Muscle layer of colon (tissue), 2 donors: ENCODE measurements at regions not wholly inside any gene's neighbourhood (a gene's known extent, or its start where the extent isn't known, plus 50 kb on each side); places are given as distances from the start of the nearest gene placed in this dataset.
"Not testable (repeated sequence)": the region's sequence is repeated elsewhere in the genome, so short reads cannot be mapped to it uniquely, and the experiment has no call there.

Experiments
- H3K27ac ChIP-seq: one replicate; pipeline ENCODE4 v1.7.0; 2013; ENCODE audit warnings: low read depth, mild to moderate bottlenecking, low read length, moderate library complexity
- H3K27me3 ChIP-seq, 2 donors: one replicate each; pipeline ENCODE4 v1.7.0; 2013; ENCODE audit warnings: low read length in 2 of 2, mild to moderate bottlenecking in 2 of 2; ENCODE audit not compliant: insufficient read depth in 2 of 2, control insufficient read depth in 1 of 2
- H3K36me3 ChIP-seq: one replicate; pipeline ENCODE4 v1.7.0; 2013; ENCODE audit warnings: mild to moderate bottlenecking, low read length; ENCODE audit not compliant: insufficient read depth
- H3K4me1 ChIP-seq: one replicate; pipeline ENCODE4 v1.7.0; 2013; ENCODE audit warnings: mild to moderate bottlenecking, low read length; ENCODE audit not compliant: insufficient read depth
- H3K4me3 ChIP-seq, 2 donors: one replicate each; pipeline ENCODE4 v1.7.0; 2013; ENCODE audit warnings: low read length in 2 of 2, low read depth in 1 of 2, mild to moderate bottlenecking in 1 of 2, moderate library complexity in 1 of 2
- H3K9ac ChIP-seq: one replicate; pipeline ENCODE4 v1.7.0; 2013; ENCODE audit warnings: low read length
- H3K9me3 ChIP-seq: one replicate; pipeline ENCODE4 v1.7.0; 2013; ENCODE audit warnings: mild to moderate bottlenecking, low read length
- donor health status: abdominal sarcoma.
- donor health status: Adenocarcinoma of cecum.

- Histone ChIP-seq H3K27ac (no peak overlapping the region), H3K9ac (no peak overlapping the region), H3K4me3 (no peak overlapping the region), H3K36me3 (no peaks in the 10 kb centered on the region), H3K4me1 (peaks cover 21% of the 10 kb centered on the region), H3K27me3 (no peaks in the 10 kb centered on the region), H3K9me3 (no peaks in the 10 kb centered on the region)
Measured at GRCh38 chr9:16277471-16277960, 593.0 kb downstream of the BNC2 start.

GRCh38 chr9:16278326-16278999, 592.0 kb downstream of the BNC2 start:
- no peak overlapping the region for H3K27ac ChIP-seq
- peaks cover 24% of the 10 kb centered on the region for H3K4me1 ChIP-seq
- no peaks in the 10 kb centered on the region for H3K36me3 ChIP-seq
- H3K27me3 ChIP-seq: no peaks in the 10 kb centered on the region
- no peaks in the 10 kb centered on the region for H3K9me3 ChIP-seq
- no peak overlapping the region for H3K4me3 ChIP-seq
- no peak overlapping the region for H3K9ac ChIP-seq

- Histone ChIP-seq H3K27ac (no peak overlapping the region), H3K9ac (no peak overlapping the region), H3K4me1 (peaks cover 24% of the 10 kb centered on the region), H3K27me3 (no peaks in the 10 kb centered on the region), H3K4me3 (no peak overlapping the region), H3K9me3 (no peaks in the 10 kb centered on the region), H3K36me3 (no peaks in the 10 kb centered on the region)
Measured at GRCh38 chr9:16281707-16282106, 588.8 kb downstream of the BNC2 start.

GRCh38 chr9:16282216-16282615, 588.3 kb downstream of the BNC2 start:
- H3K9ac ChIP-seq: no peak overlapping the region
- no peaks in the 10 kb centered on the region for H3K9me3 ChIP-seq
- peaks cover 24% of the 10 kb centered on the region for H3K4me1 ChIP-seq
- no peaks in the 10 kb centered on the region for H3K27me3 ChIP-seq
- H3K4me3 ChIP-seq: no peak overlapping the region
- no peaks in the 10 kb centered on the region for H3K36me3 ChIP-seq
- H3K27ac ChIP-seq: no peak overlapping the region

- Histone ChIP-seq H3K4me1 (peaks cover 24% of the 10 kb centered on the region), H3K4me3 (no peak overlapping the region), H3K9ac (no peak overlapping the region), H3K36me3 (no peaks in the 10 kb centered on the region), H3K9me3 (no peaks in the 10 kb centered on the region), H3K27ac (no peak overlapping the region), H3K27me3 (no peaks in the 10 kb centered on the region)
Measured at GRCh38 chr9:16282718-16283117, 587.8 kb downstream of the BNC2 start.

- H3K27ac ChIP-seq: no peak overlapping the region
- H3K4me3 ChIP-seq: no peak overlapping the region
Measured at GRCh38 chr9:16286160-16286559, 584.3 kb downstream of the BNC2 start.

GRCh38 chr9:16289639-16290038, 580.8 kb downstream of the BNC2 start:
- Histone ChIP-seq H3K27me3 (no peaks in the 10 kb centered on the region), H3K27ac (no peak overlapping the region), H3K9ac (no peak overlapping the region), H3K4me3 (no peak overlapping the region), H3K36me3 (no peaks in the 10 kb centered on the region), H3K9me3 (no peaks in the 10 kb centered on the region), H3K4me1 (peaks cover 7% of the 10 kb centered on the region)

More at GRCh38 chr9:16286160-16286559, 584.3 kb downstream of the BNC2 start:
- Histone ChIP-seq H3K9me3 (no peaks in the 10 kb centered on the region), H3K9ac (no peak overlapping the region), H3K4me1 (peaks cover 12% of the 10 kb centered on the region), H3K36me3 (no peaks in the 10 kb centered on the region), H3K27me3 (no peaks in the 10 kb centered on the region)

- Histone ChIP-seq H3K4me1 (peaks cover 7% of the 10 kb centered on the region), H3K27ac (no peak overlapping the region), H3K36me3 (no peaks in the 10 kb centered on the region), H3K4me3 (no peak overlapping the region), H3K27me3 (no peaks in the 10 kb centered on the region), H3K9ac (no peak overlapping the region), H3K9me3 (no peaks in the 10 kb centered on the region)
Measured at GRCh38 chr9:16290169-16290568, 580.3 kb downstream of the BNC2 start.

- H3K27ac ChIP-seq: no peak overlapping the region
- H3K4me1 ChIP-seq: peaks cover 7% of the 10 kb centered on the region
- H3K9me3 ChIP-seq: no peaks in the 10 kb centered on the region
- no peak overlapping the region for H3K4me3 ChIP-seq
- no peak overlapping the region for H3K9ac ChIP-seq
- no peaks in the 10 kb centered on the region for H3K27me3 ChIP-seq
- no peaks in the 10 kb centered on the region for H3K36me3 ChIP-seq
Measured at GRCh38 chr9:16291921-16292320, 578.5 kb downstream of the BNC2 start.

- no peaks in the 10 kb centered on the region for H3K9me3 ChIP-seq
- H3K27me3 ChIP-seq: no peaks in the 10 kb centered on the region
- H3K27ac ChIP-seq: no peak overlapping the region
- no peak overlapping the region for H3K9ac ChIP-seq
- H3K4me3 ChIP-seq: no peak overlapping the region
- H3K36me3 ChIP-seq: no peaks in the 10 kb centered on the region
- H3K4me1 ChIP-seq: peaks cover 7% of the 10 kb centered on the region
Measured at GRCh38 chr9:16293610-16294009, 576.9 kb downstream of the BNC2 start.

- no peak overlapping the region for H3K9ac ChIP-seq
- no peaks in the 10 kb centered on the region for H3K27me3 ChIP-seq
- peaks cover 7% of the 10 kb centered on the region for H3K4me1 ChIP-seq
- H3K4me3 ChIP-seq: no peak overlapping the region
- H3K9me3 ChIP-seq: no peaks in the 10 kb centered on the region
- no peaks in the 10 kb centered on the region for H3K36me3 ChIP-seq
- H3K27ac ChIP-seq: no peak overlapping the region
Measured at GRCh38 chr9:16294133-16294770, 576.2 kb downstream of the BNC2 start.

GRCh38 chr9:16294940-16295339, 575.5 kb downstream of the BNC2 start:
- H3K9ac ChIP-seq, H3K27ac ChIP-seq, H3K36me3 ChIP-seq, H3K4me3 ChIP-seq, H3K4me1 ChIP-seq, H3K9me3 ChIP-seq, H3K27me3 ChIP-seq: not testable (repeated sequence)
